ENCODE measurements at regions not wholly inside any gene's neighbourhood (a gene's known extent, or its start where the extent isn't known, plus 50 kb on each side); places are given as distances from the start of the nearest gene placed in this dataset.
"Not testable (repeated sequence)": the region's sequence is repeated elsewhere in the genome, so short reads cannot be mapped to it uniquely, and the experiment has no call there.

DNA sequence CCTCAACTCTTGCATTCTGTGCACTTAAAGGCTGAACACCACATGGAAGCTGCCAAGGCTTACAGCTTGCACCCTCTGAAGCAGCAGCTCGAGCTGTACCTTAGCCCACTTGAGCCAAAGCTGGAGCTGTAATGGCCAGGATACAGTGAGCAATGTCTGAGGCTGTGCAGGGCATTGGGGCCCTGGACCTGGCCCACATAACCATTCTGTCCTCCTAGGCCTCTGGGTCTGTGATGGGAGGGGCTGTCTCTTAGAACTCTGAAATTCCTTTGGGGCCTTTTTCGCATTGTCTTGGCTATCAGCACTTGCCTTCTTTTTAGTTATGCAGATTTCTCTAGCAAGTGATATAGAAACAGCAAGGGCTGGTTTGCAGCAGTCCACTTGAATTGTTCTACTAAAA is 303.8 kb upstream of the CLEC14A start:
- no peaks in the 10 kb centered on the region for H3K9me2 ChIP-seq (ENCODE audit: insufficient read depth)
- H3K9ac ChIP-seq (ENCODE audit: low read length) = no peak overlapping the region
- RAD21 ChIA-PET (ENCODE audit: low non-redundant PET in 1 of 2, low total read pairs in 2 of 2, uncharacterized antibody in 2 of 2, unreplicated experiment in 2 of 2) = no interaction called here
- POLR2A ChIA-PET = no interaction called here
- H3K4me3 ChIP-seq (replicated peaks in 1 of 2; ENCODE audit: low read depth in 1 of 2, low read length in 2 of 2) = no peak overlapping the region
- ATAC-seq (no peak), DNase-seq (ENCODE audit: low read depth, low spot score) (no peak)
- no peaks in the 10 kb centered on the region for H3K79me2 ChIP-seq (ENCODE audit: insufficient read depth, low read length)
- H3K27ac ChIP-seq (ENCODE audit: low read depth, low read length) = no peak overlapping the region
- H2AFZ ChIP-seq (ENCODE audit: low read depth, low read length, poor library complexity, severe bottlenecking) = no peak overlapping the region
- no peaks in the 10 kb centered on the region for H4K20me1 ChIP-seq (ENCODE audit: insufficient read depth)
- H3K4me1 ChIP-seq (ENCODE audit: control insufficient read depth in 1 of 2, insufficient read depth in 2 of 2, low read length in 2 of 2) = no peaks in the 10 kb centered on the region
- H3K4me2 ChIP-seq (ENCODE audit: low read length) = no peak overlapping the region
- H3K9me3 ChIP-seq (ENCODE audit: control insufficient read depth in 1 of 2, insufficient read depth in 1 of 2, low read depth in 1 of 2, low read length in 2 of 2) = 0 out of 4 replicates have a peak, but pooled peaks cover 0 to 4% of the 10 kb centered on the region in 2 experiments
- BruUV-seq (replicated peaks) = no TSS peak
- H3K27me3 ChIP-seq (ENCODE audit: insufficient read depth, low read length) = no peaks in the 10 kb centered on the region
- no peaks in the 10 kb centered on the region for H3K36me3 ChIP-seq (ENCODE audit: control insufficient read depth in 1 of 2, insufficient read depth in 2 of 2, low read length in 2 of 2)
- intact Hi-C loops (cut with micrococcal nuclease) = no loop called here
- CTCF ChIA-PET = no interaction called here
- TF ChIP-seq POLR2A (IDR thresholded peaks at IDR 0.05; ENCODE audit: borderline replicate concordance, extremely low read depth, insufficient read depth, insufficient read length) (no peak), RAD21 (IDR thresholded peaks at IDR 0.05; ENCODE audit: low read depth) (no peak), SRF (IDR thresholded peaks at IDR 0.05; ENCODE audit: low read depth) (no peak), JUND (IDR thresholded peaks at IDR 0.05) (no peak), SP1 (IDR thresholded peaks at IDR 0.05; ENCODE audit: low read depth) (no peak), ZFX (IDR thresholded peaks at IDR 0.05) (no peak), TCF7L2 (IDR thresholded peaks at IDR 0.05; ENCODE audit: borderline replicate concordance, extremely low read depth, insufficient read depth, insufficient read length) (no peak), ELF1 (IDR thresholded peaks at IDR 0.05; ENCODE audit: borderline replicate concordance, low read depth) (no peak), EZH2 (IDR thresholded peaks at IDR 0.05) (no peak), EZH2phosphoT487 (IDR thresholded peaks at IDR 0.05; ENCODE audit: borderline replicate concordance) (no peak), YY1 (IDR thresholded peaks at IDR 0.05; ENCODE audit: extremely low read depth, insufficient replicate concordance, low read depth, low read length) (no peak)
- TF ChIP-seq, protein P1, sequence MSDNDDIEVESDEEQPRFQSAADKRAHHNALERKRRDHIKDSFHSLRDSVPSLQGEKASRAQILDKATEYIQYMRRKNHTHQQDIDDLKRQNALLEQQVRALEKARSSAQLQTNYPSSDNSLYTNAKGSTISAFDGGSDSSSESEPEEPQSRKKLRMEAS (IDR thresholded peaks at IDR 0.05) = no peak
- TF ChIP-seq, protein P2, sequence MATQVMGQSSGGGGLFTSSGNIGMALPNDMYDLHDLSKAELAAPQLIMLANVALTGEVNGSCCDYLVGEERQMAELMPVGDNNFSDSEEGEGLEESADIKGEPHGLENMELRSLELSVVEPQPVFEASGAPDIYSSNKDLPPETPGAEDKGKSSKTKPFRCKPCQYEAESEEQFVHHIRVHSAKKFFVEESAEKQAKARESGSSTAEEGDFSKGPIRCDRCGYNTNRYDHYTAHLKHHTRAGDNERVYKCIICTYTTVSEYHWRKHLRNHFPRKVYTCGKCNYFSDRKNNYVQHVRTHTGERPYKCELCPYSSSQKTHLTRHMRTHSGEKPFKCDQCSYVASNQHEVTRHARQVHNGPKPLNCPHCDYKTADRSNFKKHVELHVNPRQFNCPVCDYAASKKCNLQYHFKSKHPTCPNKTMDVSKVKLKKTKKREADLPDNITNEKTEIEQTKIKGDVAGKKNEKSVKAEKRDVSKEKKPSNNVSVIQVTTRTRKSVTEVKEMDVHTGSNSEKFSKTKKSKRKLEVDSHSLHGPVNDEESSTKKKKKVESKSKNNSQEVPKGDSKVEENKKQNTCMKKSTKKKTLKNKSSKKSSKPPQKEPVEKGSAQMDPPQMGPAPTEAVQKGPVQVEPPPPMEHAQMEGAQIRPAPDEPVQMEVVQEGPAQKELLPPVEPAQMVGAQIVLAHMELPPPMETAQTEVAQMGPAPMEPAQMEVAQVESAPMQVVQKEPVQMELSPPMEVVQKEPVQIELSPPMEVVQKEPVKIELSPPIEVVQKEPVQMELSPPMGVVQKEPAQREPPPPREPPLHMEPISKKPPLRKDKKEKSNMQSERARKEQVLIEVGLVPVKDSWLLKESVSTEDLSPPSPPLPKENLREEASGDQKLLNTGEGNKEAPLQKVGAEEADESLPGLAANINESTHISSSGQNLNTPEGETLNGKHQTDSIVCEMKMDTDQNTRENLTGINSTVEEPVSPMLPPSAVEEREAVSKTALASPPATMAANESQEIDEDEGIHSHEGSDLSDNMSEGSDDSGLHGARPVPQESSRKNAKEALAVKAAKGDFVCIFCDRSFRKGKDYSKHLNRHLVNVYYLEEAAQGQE (IDR thresholded peaks at IDR 0.05; ENCODE audit: low read depth) = no peak
- TF ChIP-seq, protein P3, sequence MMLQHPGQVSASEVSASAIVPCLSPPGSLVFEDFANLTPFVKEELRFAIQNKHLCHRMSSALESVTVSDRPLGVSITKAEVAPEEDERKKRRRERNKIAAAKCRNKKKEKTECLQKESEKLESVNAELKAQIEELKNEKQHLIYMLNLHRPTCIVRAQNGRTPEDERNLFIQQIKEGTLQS (IDR thresholded peaks at IDR 0.05) = no peak

DNA sequence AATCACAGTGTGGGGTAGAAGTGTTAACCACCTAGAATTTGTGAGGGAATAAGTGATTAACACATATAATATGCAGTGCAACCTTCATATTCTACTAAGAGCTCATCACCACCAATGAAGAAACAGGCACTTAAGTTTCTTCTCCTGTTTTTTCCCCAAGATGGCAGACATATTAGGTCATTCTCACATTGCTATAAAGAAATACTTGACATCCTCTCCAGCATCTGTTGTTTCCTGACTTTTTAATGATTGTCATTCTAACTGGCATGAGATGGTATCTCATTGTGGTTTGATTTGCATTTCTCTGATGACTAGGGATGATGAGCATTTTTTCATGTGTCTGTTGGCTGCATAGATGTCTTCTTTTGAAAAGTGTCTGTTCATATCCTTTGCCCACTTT is 301.5 kb upstream of the CLEC14A start:
- H3K9me3 ChIP-seq (ENCODE audit: control insufficient read depth in 1 of 2, insufficient read depth in 1 of 2, low read depth in 1 of 2, low read length in 2 of 2); ATAC-seq; H3K79me2 ChIP-seq (ENCODE audit: insufficient read depth, low read length); H3K9ac ChIP-seq (ENCODE audit: low read length); H4K20me1 ChIP-seq (ENCODE audit: insufficient read depth); H3K36me3 ChIP-seq (ENCODE audit: control insufficient read depth in 1 of 2, insufficient read depth in 2 of 2, low read length in 2 of 2); intact Hi-C loops (cut with micrococcal nuclease); BruUV-seq (replicated peaks); RAD21 ChIA-PET (ENCODE audit: low non-redundant PET in 1 of 2, low total read pairs in 2 of 2, uncharacterized antibody in 2 of 2, unreplicated experiment in 2 of 2); H3K27ac ChIP-seq (ENCODE audit: low read depth, low read length); H3K4me1 ChIP-seq (ENCODE audit: control insufficient read depth in 1 of 2, insufficient read depth in 2 of 2, low read length in 2 of 2); DNase-seq (ENCODE audit: low read depth, low spot score); H3K9me2 ChIP-seq (ENCODE audit: insufficient read depth); H2AFZ ChIP-seq (ENCODE audit: low read depth, low read length, poor library complexity, severe bottlenecking); H3K4me3 ChIP-seq (replicated peaks in 1 of 2; ENCODE audit: low read depth in 1 of 2, low read length in 2 of 2); POLR2A ChIA-PET; CTCF ChIA-PET; H3K4me2 ChIP-seq (ENCODE audit: low read length); H3K27me3 ChIP-seq (ENCODE audit: insufficient read depth, low read length): not testable (repeated sequence)

Data from HCT116 (cell line).